NCI-H226 (cell line): ENCODE measurements at regions not wholly inside any gene's neighbourhood (a gene's known extent, or its start where the extent isn't known, plus 50 kb on each side); places are given as distances from the start of the nearest gene placed in this dataset.

Experiments
- DNase-seq: peaks from one replicate; pipeline ENCODE4 v3.0.0-alpha.2; 2015

- DNase-seq, result no peak
Measured at GRCh38 chr9:117546894-117547678, 132.2 kb upstream of the ASTN2 start.

GRCh38 chr9:117545846-117546245 is 131.0 kb upstream of the ASTN2 start:
- DNase-seq, result no peak

- DNase-seq, result no peak
Measured at GRCh38 chr9:117543089-117543488, 128.2 kb upstream of the ASTN2 start.

- no peak for DNase-seq
Measured at GRCh38 chr9:117542021-117542420, 127.2 kb upstream of the ASTN2 start.

GRCh38 chr9:117541181-117541580 is 126.3 kb upstream of the ASTN2 start:
- no peak for DNase-seq

GRCh38 chr9:117535973-117536372 is 121.1 kb upstream of the ASTN2 start:
- DNase-seq, result no peak

- DNase-seq, result no peak
Measured at GRCh38 chr9:117535434-117535833, 120.6 kb upstream of the ASTN2 start.

- DNase-seq, result no peak
Measured at GRCh38 chr9:117528225-117528624, 113.4 kb upstream of the ASTN2 start.

GRCh38 chr9:117526674-117527073 is 111.8 kb upstream of the ASTN2 start:
- no peak for DNase-seq

- DNase-seq, result no peak
Measured at GRCh38 chr9:117523531-117524153, 108.8 kb upstream of the ASTN2 start.

- no peak for DNase-seq
Measured at GRCh38 chr9:117521293-117521692, 106.4 kb upstream of the ASTN2 start.

GRCh38 chr9:117516676-117517632 is 102.1 kb upstream of the ASTN2 start:
- no peak for DNase-seq

- DNase-seq, result no peak
Measured at GRCh38 chr9:117511852-117512481, 97.1 kb upstream of the ASTN2 start.

- DNase-seq, result no peak
Measured at GRCh38 chr9:117496307-117496706, 81.5 kb upstream of the ASTN2 start.

GRCh38 chr9:117494401-117495090 is 79.7 kb upstream of the ASTN2 start:
- DNase-seq, result no peak

GRCh38 chr9:117492476-117492875 is 77.6 kb upstream of the ASTN2 start:
- no peak for DNase-seq

- no peak for DNase-seq
Measured at GRCh38 chr9:117491491-117491890, 76.6 kb upstream of the ASTN2 start.

- no peak for DNase-seq
Measured at GRCh38 chr9:117490199-117490598, 75.3 kb upstream of the ASTN2 start.

GRCh38 chr9:117488659-117489058 is 73.8 kb upstream of the ASTN2 start:
- DNase-seq, result no peak

GRCh38 chr9:117487555-117488175 is 72.8 kb upstream of the ASTN2 start:
- DNase-seq, result no peak

GRCh38 chr9:117486426-117486825 is 71.6 kb upstream of the ASTN2 start:
- DNase-seq, result no peak

- no peak for DNase-seq
Measured at GRCh38 chr9:117485176-117485575, 70.3 kb upstream of the ASTN2 start.
